Neural progenitor cell (in vitro differentiated cells): ENCODE measurements at regions not wholly inside any gene's neighbourhood (a gene's known extent, or its start where the extent isn't known, plus 50 kb on each side); places are given as distances from the start of the nearest gene placed in this dataset.

Source experiments
- EZH2 ChIP-seq: fragments of 200-600 bp; sonication (generic); IDR thresholded peaks from 2 replicates; pipeline ENCODE4 v1.6.1; 2017; ENCODE audit warnings: antibody characterized with exemption, mild to moderate bottlenecking, moderate library complexity
- TF ChIP-seq, protein P1 (sequence below): fragments of 200-600 bp; sonication (generic); IDR thresholded peaks from 2 replicates; pipeline ENCODE4 v1.5.1; 2017; ENCODE audit warnings: antibody characterized with exemption, mild to moderate bottlenecking

- TF ChIP-seq, protein P1, sequence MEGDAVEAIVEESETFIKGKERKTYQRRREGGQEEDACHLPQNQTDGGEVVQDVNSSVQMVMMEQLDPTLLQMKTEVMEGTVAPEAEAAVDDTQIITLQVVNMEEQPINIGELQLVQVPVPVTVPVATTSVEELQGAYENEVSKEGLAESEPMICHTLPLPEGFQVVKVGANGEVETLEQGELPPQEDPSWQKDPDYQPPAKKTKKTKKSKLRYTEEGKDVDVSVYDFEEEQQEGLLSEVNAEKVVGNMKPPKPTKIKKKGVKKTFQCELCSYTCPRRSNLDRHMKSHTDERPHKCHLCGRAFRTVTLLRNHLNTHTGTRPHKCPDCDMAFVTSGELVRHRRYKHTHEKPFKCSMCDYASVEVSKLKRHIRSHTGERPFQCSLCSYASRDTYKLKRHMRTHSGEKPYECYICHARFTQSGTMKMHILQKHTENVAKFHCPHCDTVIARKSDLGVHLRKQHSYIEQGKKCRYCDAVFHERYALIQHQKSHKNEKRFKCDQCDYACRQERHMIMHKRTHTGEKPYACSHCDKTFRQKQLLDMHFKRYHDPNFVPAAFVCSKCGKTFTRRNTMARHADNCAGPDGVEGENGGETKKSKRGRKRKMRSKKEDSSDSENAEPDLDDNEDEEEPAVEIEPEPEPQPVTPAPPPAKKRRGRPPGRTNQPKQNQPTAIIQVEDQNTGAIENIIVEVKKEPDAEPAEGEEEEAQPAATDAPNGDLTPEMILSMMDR: no peak
- no peak for TF ChIP-seq EZH2
Observed at GRCh38 chr11:127379686-127380085, 379.1 kb upstream of the KIRREL3 start.
